Activated CD4-positive, alpha-beta T cell treated with anti-CD3 and anti-CD28 coated beads, Interleukin-2, Interleukin-6, amounts not matched to agents 100 ng/mL and 50 ng/mL, durations not matched to agents 16 hours and 8 hours (primary cell): ENCODE measurements at regions not wholly inside any gene's neighbourhood (a gene's known extent, or its start where the extent isn't known, plus 50 kb on each side); places are given as distances from the start of the nearest gene placed in this dataset.

Experiments
- DNase-seq: peaks from one replicate; pipeline ENCODE4 v3.0.0-alpha.2; 2020

- no peak for DNase-seq
Measured at GRCh38 chr2:23078784-23079434, 306.1 kb upstream of the KLHL29 start.

- DNase-seq, result no peak
Measured at GRCh38 chr2:23083966-23084365, 301.0 kb upstream of the KLHL29 start.

GRCh38 chr2:23091019-23091418 is 294.0 kb upstream of the KLHL29 start:
- DNase-seq, result no peak

- no peak for DNase-seq
Measured at GRCh38 chr2:23091900-23092299, 293.1 kb upstream of the KLHL29 start.

- DNase-seq, result no peak
Measured at GRCh38 chr2:23092831-23093230, 292.1 kb upstream of the KLHL29 start.

- no peak for DNase-seq
Measured at GRCh38 chr2:23093513-23093912, 291.5 kb upstream of the KLHL29 start.

- no peak for DNase-seq
Measured at GRCh38 chr2:23096906-23097602, 287.9 kb upstream of the KLHL29 start.

- no peak for DNase-seq
Measured at GRCh38 chr2:23100406-23100805, 284.6 kb upstream of the KLHL29 start.

GRCh38 chr2:23106242-23106785 is 278.7 kb upstream of the KLHL29 start:
- no peak for DNase-seq

- DNase-seq, result no peak
Measured at GRCh38 chr2:23107327-23107941, 277.5 kb upstream of the KLHL29 start.

- DNase-seq, result no peak
Measured at GRCh38 chr2:23111263-23111662, 273.7 kb upstream of the KLHL29 start.

GRCh38 chr2:23112517-23112916 is 272.5 kb upstream of the KLHL29 start:
- DNase-seq, result no peak

- no peak for DNase-seq
Measured at GRCh38 chr2:23114299-23114698, 270.7 kb upstream of the KLHL29 start.

- DNase-seq, result no peak
Measured at GRCh38 chr2:23118313-23118712, 266.7 kb upstream of the KLHL29 start.

GRCh38 chr2:23118894-23119293 is 266.1 kb upstream of the KLHL29 start:
- no peak for DNase-seq

GRCh38 chr2:23120161-23120560 is 264.8 kb upstream of the KLHL29 start:
- no peak for DNase-seq

GRCh38 chr2:23121968-23122648 is 262.9 kb upstream of the KLHL29 start:
- no peak for DNase-seq

- no peak for DNase-seq
Measured at GRCh38 chr2:23122681-23123215, 262.2 kb upstream of the KLHL29 start.

GRCh38 chr2:23123686-23124085 is 261.3 kb upstream of the KLHL29 start:
- DNase-seq, result no peak

- no peak for DNase-seq
Measured at GRCh38 chr2:23124214-23124750, 260.7 kb upstream of the KLHL29 start.

GRCh38 chr2:23127465-23127864 is 257.5 kb upstream of the KLHL29 start:
- no peak for DNase-seq

- DNase-seq, result no peak
Measured at GRCh38 chr2:23128684-23129292, 256.2 kb upstream of the KLHL29 start.
